ENCODE measurements at regions not wholly inside any gene's neighbourhood (a gene's known extent, or its start where the extent isn't known, plus 50 kb on each side); places are given as distances from the start of the nearest gene placed in this dataset.
"Not testable (repeated sequence)": the region's sequence is repeated elsewhere in the genome, so short reads cannot be mapped to it uniquely, and the experiment has no call there.

GRCh38 chr5:145643214-145643613 is 191.9 kb downstream of the PRELID2 start:
- H3K27ac ChIP-seq (ENCODE audit: control insufficient read depth, insufficient read depth, low read length); H2AFZ ChIP-seq (ENCODE audit: control insufficient read depth, low read length); H3K27me3 ChIP-seq (ENCODE audit: control insufficient read depth, extremely low read depth, insufficient read depth, low read length); dilution Hi-C loops (cut with MboI; ENCODE audit: extremely low pct_ligation_motif_present, low sequenced_read_pairs); H3K4me3 ChIP-seq (ENCODE audit: control insufficient read depth in 2 of 3, extremely low read depth in 1 of 3, insufficient read depth in 2 of 3, low read depth in 1 of 3, low read length in 3 of 3); H3K4me2 ChIP-seq (ENCODE audit: control insufficient read depth, extremely low read depth, insufficient read depth, low read depth, low read length); DNase-seq (ENCODE audit: low read depth, low spot score); H4K20me1 ChIP-seq (ENCODE audit: control insufficient read depth, extremely low read depth, insufficient read depth, low read length); H3K9me1 ChIP-seq (ENCODE audit: control insufficient read depth, extremely low read depth, insufficient read depth, low read length); FAIRE-seq; H3K79me2 ChIP-seq (ENCODE audit: control insufficient read depth, insufficient read depth, low read length); H3K4me1 ChIP-seq (ENCODE audit: control insufficient read depth, extremely low read depth, insufficient read depth, low read length); H3K36me3 ChIP-seq (ENCODE audit: control insufficient read depth in 2 of 2, extremely low read depth in 1 of 2, insufficient read depth in 2 of 2, low read length in 2 of 2); H3K9me3 ChIP-seq (ENCODE audit: control insufficient read depth, low read depth, low read length); H3K9ac ChIP-seq (ENCODE audit: control insufficient read depth, extremely low read depth, insufficient read depth, low read length): not testable (repeated sequence)

- FAIRE-seq (no peak), DNase-seq (ENCODE audit: low read depth, low spot score) (no peak)
- no peaks in the 10 kb centered on the region for H3K27me3 ChIP-seq (ENCODE audit: control insufficient read depth, extremely low read depth, insufficient read depth, low read length)
- no peak for TF ChIP-seq CTCF (optimal IDR thresholded peaks at IDR 0.05 in 1 of 3, IDR thresholded peaks at IDR 0.05 in 1 of 3, conservative IDR thresholded peaks at IDR 0.05 in 1 of 3; ENCODE audit: extremely low read depth in 1 of 3, insufficient read depth in 2 of 3, low read length in 3 of 3)
- TF ChIP-seq EZH2 (IDR thresholded peaks at IDR 0.05; ENCODE audit: low read length), result no peak
- dilution Hi-C loops (cut with MboI; ENCODE audit: extremely low pct_ligation_motif_present, low sequenced_read_pairs), result no loop called here
- no peak overlapping the region for H3K4me3 ChIP-seq (ENCODE audit: control insufficient read depth in 2 of 3, extremely low read depth in 1 of 3, insufficient read depth in 2 of 3, low read depth in 1 of 3, low read length in 3 of 3)
- no peak overlapping the region for H2AFZ ChIP-seq (ENCODE audit: control insufficient read depth, low read length)
- H4K20me1 ChIP-seq (ENCODE audit: control insufficient read depth, extremely low read depth, insufficient read depth, low read length), result no peaks in the 10 kb centered on the region
- no peak overlapping the region for H3K9ac ChIP-seq (ENCODE audit: control insufficient read depth, extremely low read depth, insufficient read depth, low read length)
- no peaks in the 10 kb centered on the region for H3K9me3 ChIP-seq (ENCODE audit: control insufficient read depth, low read depth, low read length)
- H3K4me1 ChIP-seq (ENCODE audit: control insufficient read depth, extremely low read depth, insufficient read depth, low read length), result no peaks in the 10 kb centered on the region
- no peak overlapping the region for H3K27ac ChIP-seq (ENCODE audit: control insufficient read depth, insufficient read depth, low read length)
- H3K79me2 ChIP-seq (ENCODE audit: control insufficient read depth, insufficient read depth, low read length), result no peaks in the 10 kb centered on the region
- H3K9me1 ChIP-seq (ENCODE audit: control insufficient read depth, extremely low read depth, insufficient read depth, low read length), result no peaks in the 10 kb centered on the region
- H3K4me2 ChIP-seq (ENCODE audit: control insufficient read depth, extremely low read depth, insufficient read depth, low read depth, low read length), result no peak overlapping the region
- H3K36me3 ChIP-seq (ENCODE audit: control insufficient read depth in 2 of 2, extremely low read depth in 1 of 2, insufficient read depth in 2 of 2, low read length in 2 of 2), result no peaks in the 10 kb centered on the region
These were observed 197.7 kb downstream of the PRELID2 start for GRCh38 chr5:145637396-145637795.

DNA sequence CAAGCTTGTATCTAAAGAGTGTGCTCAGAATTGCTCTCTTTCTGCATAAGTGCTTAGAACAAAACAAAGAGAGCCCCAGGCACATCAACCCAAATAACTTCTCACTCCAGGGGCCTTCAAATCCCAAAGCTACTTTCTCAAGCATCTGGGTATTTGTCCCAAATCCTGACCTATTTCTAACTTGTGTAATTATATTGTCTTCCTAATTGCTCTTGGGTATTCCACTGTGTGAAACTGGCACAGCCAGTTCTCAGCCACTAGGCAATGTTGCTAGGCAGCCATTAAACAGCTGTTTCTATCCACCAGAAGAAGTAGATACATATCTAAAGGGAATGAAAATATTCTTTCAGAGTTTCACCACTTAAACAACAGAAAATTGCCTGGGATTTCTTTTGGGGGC is 198.8 kb downstream of the PRELID2 start:
- Histone ChIP-seq H2AFZ (ENCODE audit: control insufficient read depth, low read length) (no peak overlapping the region), H3K4me1 (ENCODE audit: control insufficient read depth, extremely low read depth, insufficient read depth, low read length) (no peaks in the 10 kb centered on the region), H3K36me3 (ENCODE audit: control insufficient read depth in 2 of 2, extremely low read depth in 1 of 2, insufficient read depth in 2 of 2, low read length in 2 of 2) (no peaks in the 10 kb centered on the region), H4K20me1 (ENCODE audit: control insufficient read depth, extremely low read depth, insufficient read depth, low read length) (no peaks in the 10 kb centered on the region), H3K9me1 (ENCODE audit: control insufficient read depth, extremely low read depth, insufficient read depth, low read length) (no peaks in the 10 kb centered on the region), H3K27me3 (ENCODE audit: control insufficient read depth, extremely low read depth, insufficient read depth, low read length) (no peaks in the 10 kb centered on the region), H3K4me2 (ENCODE audit: control insufficient read depth, extremely low read depth, insufficient read depth, low read depth, low read length) (no peak overlapping the region), H3K9ac (ENCODE audit: control insufficient read depth, extremely low read depth, insufficient read depth, low read length) (no peak overlapping the region), H3K79me2 (ENCODE audit: control insufficient read depth, insufficient read depth, low read length) (no peaks in the 10 kb centered on the region), H3K9me3 (ENCODE audit: control insufficient read depth, low read depth, low read length) (no peaks in the 10 kb centered on the region), H3K27ac (ENCODE audit: control insufficient read depth, insufficient read depth, low read length) (no peak overlapping the region), H3K4me3 (ENCODE audit: control insufficient read depth in 2 of 3, extremely low read depth in 1 of 3, insufficient read depth in 2 of 3, low read depth in 1 of 3, low read length in 3 of 3) (no peak overlapping the region)
- TF ChIP-seq EZH2 (IDR thresholded peaks at IDR 0.05; ENCODE audit: low read length) (no peak), CTCF (optimal IDR thresholded peaks at IDR 0.05 in 1 of 3, IDR thresholded peaks at IDR 0.05 in 1 of 3, conservative IDR thresholded peaks at IDR 0.05 in 1 of 3; ENCODE audit: extremely low read depth in 1 of 3, insufficient read depth in 2 of 3, low read length in 3 of 3) (no peak)
- FAIRE-seq, result no peak
- no peak for DNase-seq (ENCODE audit: low read depth, low spot score)
- dilution Hi-C loops (cut with MboI; ENCODE audit: extremely low pct_ligation_motif_present, low sequenced_read_pairs), result no loop called here

Data from keratinocyte (primary cell).